Kidney (tissue), 13 donors: ENCODE measurements at regions not wholly inside any gene's neighbourhood (a gene's known extent, or its start where the extent isn't known, plus 50 kb on each side); places are given as distances from the start of the nearest gene placed in this dataset.

Source experiments
- DNase-seq, 5 donors: peaks; one replicate each; pipeline ENCODE4 v3.0.0-alpha.2; 2013 to 2020
- FAIRE-seq: peaks from 2 replicates; lab custom pipeline; 2012; peaks lifted over from hg19 to GRCh38; lab: Jason Lieb, UNC
- H3K27ac ChIP-seq, 2 donors: one replicate each; pipeline ENCODE4 v1.7.0; 2013; ENCODE audit warnings: low read depth in 2 of 2, low read length in 2 of 2, inconsistent platforms in 1 of 2
- H3K27me3 ChIP-seq: one replicate; pipeline ENCODE4 v1.7.1; 2013; ENCODE audit warnings: low read length, inconsistent platforms; ENCODE audit not compliant: control insufficient read depth, insufficient read depth
- H3K36me3 ChIP-seq, 3 donors: one replicate each; pipeline versions ENCODE4 v1.7.0 to v1.7.1; 2013; ENCODE audit warnings: low read length in 3 of 3, control low read depth in 1 of 3, inconsistent platforms in 1 of 3; ENCODE audit not compliant: insufficient read depth in 3 of 3, control insufficient read depth in 2 of 3
- H3K4me1 ChIP-seq, 3 donors: one replicate each; pipeline versions ENCODE4 v1.7.0 to v1.7.1; 2013; ENCODE audit warnings: low read length in 3 of 3, inconsistent platforms in 1 of 3, low read depth in 1 of 3; ENCODE audit not compliant: control insufficient read depth in 2 of 3, insufficient read depth in 2 of 3
- H3K4me3 ChIP-seq, 3 donors: one replicate each; pipeline versions ENCODE4 v1.7.0 to v1.8.1; 2013; ENCODE audit warnings: low read length in 3 of 3, control low read depth in 1 of 3, inconsistent platforms in 1 of 3
- H3K9ac ChIP-seq, 3 donors: one replicate each; pipeline versions ENCODE4 v1.7.0 to v1.7.1; 2013; ENCODE audit warnings: low read length in 3 of 3, control low read depth in 1 of 3, inconsistent platforms in 1 of 3
- H3K9me3 ChIP-seq, 3 donors: one replicate each; pipeline versions ENCODE4 v1.7.0 to v1.7.1; 2013; ENCODE audit warnings: low read length in 3 of 3, control low read depth in 1 of 3, inconsistent platforms in 1 of 3; ENCODE audit not compliant: control insufficient read depth in 2 of 3, insufficient read depth in 1 of 3
- intact Hi-C: fragments of 100-400 bp; cut with DNase I; formaldehyde crosslinking; loops from one replicate; pipeline ENCODE4 v1.11.1; 2022
- TF ChIP-seq, protein P1 (sequence below): IDR thresholded peaks from 3 replicates; pipeline ENCODE4 v1.5.1; 2012; ENCODE audit warnings: mild to moderate bottlenecking, moderate library complexity, borderline replicate concordance; ENCODE audit not compliant: insufficient read depth; ENCODE audit errors: extremely low read depth
- donor health status: control.
- donor health status: control.
- donor health status: control.
- donor health status: control.
- donor health status: control.
- donor health status: DM: yes; HTN: yes; CAD: no.
- donor health status: Normal renal cell carcinoma (clear cell type).

DNA sequence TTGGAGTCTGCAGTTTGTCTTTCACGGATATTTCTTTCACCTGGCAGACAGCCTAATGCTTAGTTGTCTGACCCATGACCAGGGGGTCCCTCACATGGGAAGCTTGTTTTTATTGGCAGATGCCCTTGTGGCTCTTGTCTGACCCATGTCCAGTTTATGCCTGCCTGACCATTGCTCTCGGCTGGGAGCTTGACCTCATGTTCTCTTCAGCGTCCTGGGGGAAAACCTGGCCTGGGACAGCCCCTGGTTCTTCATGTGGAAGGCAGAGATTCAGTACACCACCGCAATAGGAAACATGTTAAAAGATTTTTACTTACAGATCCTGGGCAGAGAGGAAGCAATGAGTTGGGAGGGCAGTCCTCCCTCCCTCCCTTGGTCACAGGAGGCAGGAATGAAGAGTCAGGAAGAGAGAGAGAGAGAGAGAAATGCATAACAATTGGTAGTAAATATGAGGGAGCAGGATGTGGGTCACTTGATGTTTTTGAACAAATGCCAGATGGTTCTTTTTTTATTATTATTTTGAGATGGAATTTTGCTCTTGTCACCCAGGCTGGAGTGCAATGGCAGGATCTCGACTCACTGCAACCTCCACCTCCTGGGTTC is 302.7 kb upstream of the MYOCD start:
- Histone ChIP-seq H3K27ac (no peak overlapping the region), H3K9me3 (no peaks in the 10 kb centered on the region), H3K4me3 (no peak overlapping the region), H3K4me1 (no peaks in the 10 kb centered on the region), H3K36me3 (no peaks in the 10 kb centered on the region), H3K9ac (no peak overlapping the region), H3K27me3 (no peaks in the 10 kb centered on the region)
- FAIRE-seq (no peak), DNase-seq (peak in 1 of 5 donors; percentile 9)
- intact Hi-C loops, result no loop called here
- TF ChIP-seq, protein P1, sequence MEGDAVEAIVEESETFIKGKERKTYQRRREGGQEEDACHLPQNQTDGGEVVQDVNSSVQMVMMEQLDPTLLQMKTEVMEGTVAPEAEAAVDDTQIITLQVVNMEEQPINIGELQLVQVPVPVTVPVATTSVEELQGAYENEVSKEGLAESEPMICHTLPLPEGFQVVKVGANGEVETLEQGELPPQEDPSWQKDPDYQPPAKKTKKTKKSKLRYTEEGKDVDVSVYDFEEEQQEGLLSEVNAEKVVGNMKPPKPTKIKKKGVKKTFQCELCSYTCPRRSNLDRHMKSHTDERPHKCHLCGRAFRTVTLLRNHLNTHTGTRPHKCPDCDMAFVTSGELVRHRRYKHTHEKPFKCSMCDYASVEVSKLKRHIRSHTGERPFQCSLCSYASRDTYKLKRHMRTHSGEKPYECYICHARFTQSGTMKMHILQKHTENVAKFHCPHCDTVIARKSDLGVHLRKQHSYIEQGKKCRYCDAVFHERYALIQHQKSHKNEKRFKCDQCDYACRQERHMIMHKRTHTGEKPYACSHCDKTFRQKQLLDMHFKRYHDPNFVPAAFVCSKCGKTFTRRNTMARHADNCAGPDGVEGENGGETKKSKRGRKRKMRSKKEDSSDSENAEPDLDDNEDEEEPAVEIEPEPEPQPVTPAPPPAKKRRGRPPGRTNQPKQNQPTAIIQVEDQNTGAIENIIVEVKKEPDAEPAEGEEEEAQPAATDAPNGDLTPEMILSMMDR, result no peak

GRCh38 chr17:12365805-12366204 is 299.9 kb upstream of the MYOCD start:
- DNase-seq, result no peak
- intact Hi-C loops, result no loop called here
- Histone ChIP-seq H3K36me3 (no peaks in the 10 kb centered on the region), H3K9me3 (no peaks in the 10 kb centered on the region), H3K27me3 (no peaks in the 10 kb centered on the region), H3K9ac (no peak overlapping the region), H3K27ac (no peak overlapping the region), H3K4me3 (no peak overlapping the region), H3K4me1 (no peaks in the 10 kb centered on the region)
- FAIRE-seq, result no peak
- TF ChIP-seq, protein P1, result no peak

GRCh38 chr17:12369065-12369464 is 296.6 kb upstream of the MYOCD start:
- TF ChIP-seq, protein P1, result no peak
- no peak for DNase-seq
- Histone ChIP-seq H3K9ac (no peak overlapping the region), H3K4me3 (no peak overlapping the region), H3K9me3 (no peaks in the 10 kb centered on the region), H3K36me3 (no peaks in the 10 kb centered on the region), H3K4me1 (no peaks in the 10 kb centered on the region), H3K27ac (no peak overlapping the region), H3K27me3 (no peaks in the 10 kb centered on the region)
- intact Hi-C loops, result no loop called here
- no peak for FAIRE-seq

- TF ChIP-seq, protein P1, result no peak
- intact Hi-C loops, result no loop called here
- Histone ChIP-seq H3K9ac (no peak overlapping the region), H3K27ac (no peak overlapping the region), H3K27me3 (no peaks in the 10 kb centered on the region), H3K9me3 (no peaks in the 10 kb centered on the region), H3K4me1 (no peaks in the 10 kb centered on the region), H3K36me3 (no peaks in the 10 kb centered on the region), H3K4me3 (no peak overlapping the region)
- FAIRE-seq (no peak), DNase-seq (no peak)
These were observed 289.4 kb upstream of the MYOCD start for GRCh38 chr17:12376276-12376675.
